Right lobe of liver (tissue), 6 donors: ENCODE measurements at regions not wholly inside any gene's neighbourhood (a gene's known extent, or its start where the extent isn't known, plus 50 kb on each side); places are given as distances from the start of the nearest gene placed in this dataset.

Experiments
- ATAC-seq, 4 donors: fragments of 200-7000 bp; cut with Tn5 transposase; one replicate each; pipeline ENCODE4 v1.9.1; 2020; ENCODE audit warnings: mild to moderate bottlenecking in 4 of 4, moderate library complexity in 4 of 4
- DNase-seq, 3 donors: peaks; one replicate each; pipeline ENCODE4 v3.0.0-alpha.2; 2020
- H3K27ac ChIP-seq, 3 donors: fragments of 200-600 bp; one replicate each; pipeline ENCODE4 v1.8.0; 2022
- H3K27me3 ChIP-seq, 2 donors: fragments of 200-600 bp; one replicate each; pipeline ENCODE4 v1.8.0; 2022
- H3K36me3 ChIP-seq, 4 donors: fragments of 200-600 bp; sonication (generic) in 1 of 4; one replicate each; pipeline versions ENCODE4 v1.5.1 to v1.8.0; 2017 to 2022; ENCODE audit warnings: control low read depth in 1 of 4
- H3K4me1 ChIP-seq, 4 donors: fragments of 200-600 bp; sonication (generic) in 1 of 4; one replicate each; pipeline versions ENCODE4 v1.5.1 to v1.8.0; 2017 to 2022; ENCODE audit warnings: control low read depth in 1 of 4
- H3K4me3 ChIP-seq, 3 donors: fragments of 200-600 bp; one replicate each; pipeline ENCODE4 v1.8.0; 2022
- H3K9me3 ChIP-seq, 4 donors: fragments of 200-600 bp; sonication (generic) in 1 of 4; one replicate each; pipeline versions ENCODE4 v1.5.1 to v1.8.0; 2017 to 2022; ENCODE audit warnings: control low read depth in 1 of 4
- POLR2A ChIP-seq: fragments of 450-650 bp; IDR thresholded peaks from one replicate; pipeline ENCODE4 v1.6.1; 2017; ENCODE audit warnings: antibody characterized with exemption, mild to moderate bottlenecking
- WGBS: methylation state at CpG from one replicate; pipeline ENCODE4 v1.1.6; 2018; ENCODE audit warnings: low coverage, low lambda C conversion rate; ENCODE audit not compliant: insufficient coverage; ENCODE audit errors: missing lambda C conversion rate; 5-methylcytosine and 5-hydroxymethylcytosine counted together
- intact Hi-C, 2 donors: fragments of 100-400 bp; cut with DNase I; formaldehyde crosslinking; loops; one replicate each; pipeline versions ENCODE4 v1.11.2 to v1.14.1; 2022
- TF ChIP-seq, protein P1 (sequence below), 4 donors: fragments of 200-600 bp in 3 of 4; fragments of 450-650 bp in 1 of 4; IDR thresholded peaks; one replicate each; pipeline versions ENCODE4 v1.5.1 to v1.8.0; 2016 to 2022; ENCODE audit warnings: antibody characterized with exemption in 4 of 4, mild to moderate bottlenecking in 2 of 4
- donor health status: DM: no; HTN: yes; CAD: no.
- donor health status: DM: no; HTN: no; CAD: no.
- donor health status: DM: no; HTN: no; CAD: no.
- donor health status: DM: no; HTN: yes; CAD: no.
- donor health status: DM: no; HTN: yes; CAD: no.

DNA sequence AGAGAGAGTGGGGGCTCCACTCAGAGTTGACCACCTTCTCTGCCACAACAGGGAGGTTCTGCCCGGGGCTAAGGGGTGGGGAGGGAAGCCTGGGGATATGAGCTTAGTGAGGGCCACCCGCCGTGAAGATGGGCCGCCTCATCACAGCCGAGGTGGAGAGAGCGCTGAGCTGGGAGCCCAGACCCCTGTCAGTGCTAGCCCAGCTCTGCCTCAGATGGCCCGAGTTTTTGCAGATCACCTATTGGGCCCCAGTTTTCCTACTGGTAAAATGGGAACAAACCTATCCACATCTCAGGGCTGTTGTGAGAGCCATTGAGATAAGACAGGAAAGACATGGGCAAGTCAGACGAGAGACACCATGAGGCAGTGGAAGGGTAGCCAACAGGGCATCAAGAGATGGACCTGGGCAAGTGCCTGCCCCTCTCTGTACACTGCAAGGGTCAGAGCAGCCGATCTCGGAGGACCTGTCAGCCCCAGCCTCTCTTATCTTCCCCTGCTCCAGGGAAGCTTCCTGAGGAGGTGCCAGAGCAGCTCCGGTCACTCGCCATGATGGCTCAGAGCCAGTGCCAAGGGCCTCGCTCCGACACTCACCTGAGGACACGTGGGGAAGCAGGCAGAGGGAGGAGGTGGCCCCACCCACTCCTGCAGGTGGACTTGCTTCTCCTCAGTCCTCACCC, 88.9 kb downstream of the MCFD2 start:
- no peaks in the 10 kb centered on the region for H3K27me3 ChIP-seq
- no peaks in the 10 kb centered on the region for H3K36me3 ChIP-seq
- H3K27ac ChIP-seq: no peak overlapping the region
- H3K9me3 ChIP-seq: no peaks in the 10 kb centered on the region
- DNase-seq: no peak
- intact Hi-C loops: no loop called here
- H3K4me1 ChIP-seq: no peaks in the 10 kb centered on the region
- no peak for ATAC-seq
- no peak for TF ChIP-seq POLR2A
- TF ChIP-seq, protein P1, sequence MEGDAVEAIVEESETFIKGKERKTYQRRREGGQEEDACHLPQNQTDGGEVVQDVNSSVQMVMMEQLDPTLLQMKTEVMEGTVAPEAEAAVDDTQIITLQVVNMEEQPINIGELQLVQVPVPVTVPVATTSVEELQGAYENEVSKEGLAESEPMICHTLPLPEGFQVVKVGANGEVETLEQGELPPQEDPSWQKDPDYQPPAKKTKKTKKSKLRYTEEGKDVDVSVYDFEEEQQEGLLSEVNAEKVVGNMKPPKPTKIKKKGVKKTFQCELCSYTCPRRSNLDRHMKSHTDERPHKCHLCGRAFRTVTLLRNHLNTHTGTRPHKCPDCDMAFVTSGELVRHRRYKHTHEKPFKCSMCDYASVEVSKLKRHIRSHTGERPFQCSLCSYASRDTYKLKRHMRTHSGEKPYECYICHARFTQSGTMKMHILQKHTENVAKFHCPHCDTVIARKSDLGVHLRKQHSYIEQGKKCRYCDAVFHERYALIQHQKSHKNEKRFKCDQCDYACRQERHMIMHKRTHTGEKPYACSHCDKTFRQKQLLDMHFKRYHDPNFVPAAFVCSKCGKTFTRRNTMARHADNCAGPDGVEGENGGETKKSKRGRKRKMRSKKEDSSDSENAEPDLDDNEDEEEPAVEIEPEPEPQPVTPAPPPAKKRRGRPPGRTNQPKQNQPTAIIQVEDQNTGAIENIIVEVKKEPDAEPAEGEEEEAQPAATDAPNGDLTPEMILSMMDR (IDR thresholded peaks at IDR 0.05): no peak
- 90% methylated on average over 2 of the region's 15 CpGs for WGBS
- no peak overlapping the region for H3K4me3 ChIP-seq

DNA sequence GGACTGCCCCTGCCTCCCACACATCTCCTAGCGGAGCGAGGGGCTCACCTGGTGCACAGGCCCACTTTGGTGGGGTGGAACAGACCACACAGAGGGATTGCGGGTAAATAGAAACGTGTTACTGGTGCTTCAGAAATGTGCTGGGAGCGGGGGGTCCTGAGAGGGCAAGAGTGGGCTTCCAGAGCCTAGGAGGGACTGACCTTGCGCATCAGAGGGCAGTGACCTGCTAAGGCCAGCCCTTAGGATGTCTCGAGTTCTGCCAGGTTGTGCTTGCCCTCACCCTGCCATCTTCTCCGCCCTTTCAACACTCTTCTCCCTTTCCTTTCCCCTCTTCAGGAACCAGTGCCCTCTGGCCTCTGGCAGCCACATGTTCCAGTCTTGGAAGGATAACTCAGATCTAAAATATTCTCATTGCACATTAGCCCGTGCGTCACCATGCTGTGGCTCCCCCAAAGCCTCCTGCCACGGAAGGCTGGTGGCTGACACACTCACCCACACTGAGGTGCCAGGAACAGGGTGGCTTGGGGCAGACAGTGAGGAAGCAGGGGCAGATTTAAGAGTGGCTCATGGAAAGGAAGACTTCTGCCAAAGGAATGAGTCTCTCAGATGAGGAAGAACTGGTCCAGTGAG, 89.6 kb downstream of the MCFD2 start:
- WGBS: 88% methylated on average over 7 of the region's 11 CpGs
- H3K36me3 ChIP-seq: no peaks in the 10 kb centered on the region
- no peaks in the 10 kb centered on the region for H3K4me1 ChIP-seq
- no peak for TF ChIP-seq POLR2A
- TF ChIP-seq, protein P1 (IDR thresholded peaks at IDR 0.05): no peak
- no peaks in the 10 kb centered on the region for H3K9me3 ChIP-seq
- H3K27ac ChIP-seq: no peak overlapping the region
- ATAC-seq (no peak), DNase-seq (no peak)
- intact Hi-C loops: no loop called here
- H3K4me3 ChIP-seq: no peak overlapping the region
- H3K27me3 ChIP-seq: no peaks in the 10 kb centered on the region

DNA sequence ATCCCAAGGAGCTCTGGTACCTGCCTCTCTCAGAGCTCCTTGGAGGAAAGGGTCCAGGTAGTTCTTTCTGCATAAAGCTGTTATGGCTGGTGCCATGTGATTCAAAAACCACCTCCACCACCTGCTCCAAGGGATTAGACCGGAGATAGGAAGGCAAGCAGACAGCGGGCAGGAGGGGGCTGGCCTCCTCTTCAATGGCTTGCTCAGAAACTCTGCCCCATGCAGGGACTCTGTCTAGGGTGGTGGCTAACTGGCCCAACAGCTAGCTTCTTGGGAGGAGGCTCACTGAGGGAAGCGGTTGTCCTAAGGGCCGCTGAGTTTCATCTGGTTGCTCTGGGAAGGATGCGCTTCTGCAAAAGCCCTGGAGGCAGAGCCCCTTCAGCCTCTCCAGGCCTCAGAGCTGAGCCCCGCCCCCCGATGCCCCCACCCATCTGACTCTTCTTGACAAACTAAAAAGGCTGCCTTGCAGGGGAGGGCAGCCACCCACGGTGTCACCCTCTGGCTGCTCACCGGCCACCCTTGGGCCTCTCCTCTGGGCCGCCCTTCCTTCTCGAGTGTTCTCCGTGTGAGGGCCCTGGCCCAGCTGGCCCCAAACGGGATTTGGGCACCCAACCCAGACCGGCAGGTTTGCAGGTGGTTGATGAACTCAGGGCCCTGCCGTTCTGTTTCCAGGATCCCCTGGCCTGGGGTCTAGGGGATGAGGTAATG, 90.2 kb downstream of the MCFD2 start:
- ATAC-seq (no peak), DNase-seq (no peak)
- no peaks in the 10 kb centered on the region for H3K36me3 ChIP-seq
- intact Hi-C loops: no loop called here
- 60% methylated on average over 1 of the region's 15 CpGs for WGBS
- no peak overlapping the region for H3K27ac ChIP-seq
- H3K9me3 ChIP-seq: no peaks in the 10 kb centered on the region
- H3K27me3 ChIP-seq: no peaks in the 10 kb centered on the region
- TF ChIP-seq, protein P1 (IDR thresholded peaks at IDR 0.05): no peak
- TF ChIP-seq POLR2A: no peak
- H3K4me3 ChIP-seq: no peak overlapping the region
- H3K4me1 ChIP-seq: no peaks in the 10 kb centered on the region

DNA sequence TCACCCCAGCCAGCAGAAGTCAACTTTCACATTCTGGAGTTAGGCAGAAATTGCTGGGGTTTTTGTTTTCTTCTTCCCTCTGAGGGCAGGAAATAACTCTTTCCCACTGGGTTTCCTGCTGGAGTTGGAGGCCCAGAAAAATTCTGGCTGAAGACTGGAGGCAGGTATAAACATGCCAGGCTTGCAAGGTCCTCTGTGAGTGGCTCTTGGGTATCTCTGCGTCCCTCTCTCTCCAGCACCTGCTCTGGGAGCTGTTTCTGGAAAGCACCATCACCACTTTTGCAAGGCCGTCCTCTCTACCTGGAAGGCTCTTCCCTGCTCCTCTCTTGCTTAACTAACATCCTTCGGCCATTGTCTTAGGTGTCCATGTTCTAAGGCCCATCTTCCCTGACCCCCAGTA, 91.0 kb downstream of the MCFD2 start:
- TF ChIP-seq, protein P1 (IDR thresholded peaks at IDR 0.05): no peak
- no peak for TF ChIP-seq POLR2A
- H3K4me3 ChIP-seq: no peak overlapping the region
- WGBS: 100% methylated on average over 1 of the region's 3 CpGs
- H3K27me3 ChIP-seq: no peaks in the 10 kb centered on the region
- no peak overlapping the region for H3K27ac ChIP-seq
- ATAC-seq: no peak
- no peaks in the 10 kb centered on the region for H3K36me3 ChIP-seq
- intact Hi-C loops: no loop called here
- no peaks in the 10 kb centered on the region for H3K4me1 ChIP-seq
- DNase-seq: no peak
- no peaks in the 10 kb centered on the region for H3K9me3 ChIP-seq
